HG02938 (cell line): ENCODE measurements at regions not wholly inside any gene's neighbourhood (a gene's known extent, or its start where the extent isn't known, plus 50 kb on each side); places are given as distances from the start of the nearest gene placed in this dataset.

ENCODE experiments used
- ATAC-seq: cut with Tn5 transposase; IDR thresholded peaks from one replicate; pipeline ENCODE4 v1.9.1; 2021; ENCODE audit warnings: mild to moderate bottlenecking, moderate library complexity; ENCODE audit not compliant: unreplicated experiment

DNA sequence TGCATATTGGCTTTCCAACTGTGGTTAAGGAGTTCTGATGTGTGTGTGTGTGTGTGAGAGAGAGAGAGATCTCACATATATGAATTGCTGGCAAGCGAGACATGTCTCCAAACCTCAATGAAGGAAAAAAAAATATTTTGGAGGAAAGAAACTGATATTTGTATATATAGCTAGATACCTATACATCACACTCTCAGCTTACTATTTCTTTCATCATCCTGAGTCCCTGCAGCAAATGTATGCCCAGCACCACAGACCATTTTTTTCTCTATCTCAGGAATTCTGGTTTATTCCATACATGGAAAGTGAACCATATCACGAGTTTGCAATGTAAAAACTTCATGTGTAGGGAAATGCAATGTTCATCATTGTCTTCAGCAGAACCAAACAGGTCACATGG is 68.9 kb downstream of the MTERF1 start:
- ATAC-seq: no peak

DNA sequence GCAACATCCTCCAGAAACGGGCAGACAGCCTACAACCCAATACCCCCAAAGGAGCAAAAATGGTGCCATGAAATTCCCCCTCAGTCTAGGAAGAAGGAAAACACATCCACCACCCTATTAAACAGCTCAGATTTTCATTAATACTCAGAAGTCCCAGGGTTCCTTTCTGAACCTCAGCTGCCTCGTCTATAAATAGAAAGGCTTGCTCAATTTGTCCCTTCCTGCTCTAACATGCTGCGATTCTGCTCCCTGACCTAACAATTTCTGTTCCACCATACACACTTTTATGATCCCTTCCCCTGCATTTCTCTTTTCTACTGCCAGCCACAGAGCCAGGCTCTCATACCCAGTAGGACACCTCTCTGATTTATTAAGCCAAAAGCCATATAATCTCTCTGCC is 68.1 kb downstream of the MTERF1 start:
- no peak for ATAC-seq

GRCh38 chr7:91814189-91814588 is 66.3 kb downstream of the MTERF1 start:
- ATAC-seq: peak; percentile 90
